Sigmoid colon (tissue), 6 donors: ENCODE measurements at regions not wholly inside any gene's neighbourhood (a gene's known extent, or its start where the extent isn't known, plus 50 kb on each side); places are given as distances from the start of the nearest gene placed in this dataset.

Experiments
- DNase-seq: peaks from one replicate; pipeline ENCODE4 v3.0.0-alpha.2; 2019
- H3K27ac ChIP-seq, 4 donors: fragments of 200-600 bp; sonication (generic); one replicate each; pipeline ENCODE4 v1.5.1; 2016 to 2019; ENCODE audit warnings: mild to moderate bottlenecking in 1 of 4
- H3K27me3 ChIP-seq, 3 donors: fragments of 200-600 bp; sonication (generic); one replicate each; pipeline ENCODE4 v1.5.1; 2019; ENCODE audit warnings: mild to moderate bottlenecking in 1 of 3
- H3K36me3 ChIP-seq, 4 donors: fragments of 200-600 bp; sonication (generic); one replicate each; pipeline ENCODE4 v1.5.1; 2016 to 2019
- H3K4me1 ChIP-seq, 4 donors: fragments of 200-600 bp; sonication (generic); one replicate each; pipeline ENCODE4 v1.5.1; 2017 to 2019
- H3K4me3 ChIP-seq, 4 donors: fragments of 200-600 bp; sonication (generic); one replicate each; pipeline ENCODE4 v1.5.1; 2017 to 2019; ENCODE audit warnings: mild to moderate bottlenecking in 2 of 4, moderate library complexity in 1 of 4
- H3K9me3 ChIP-seq, 4 donors: fragments of 200-600 bp in 3 of 4; sonication (generic) in 3 of 4; one replicate each; pipeline versions ENCODE4 v1.5.1 to v1.6.1; 2013 to 2019
- CTCF ChIP-seq, 4 experiments: fragments of 450-650 bp in 3 of 4; fragments of 200-600 bp in 1 of 4; IDR thresholded peaks; one replicate each; pipeline ENCODE4 v1.5.1; 2016 to 2019; ENCODE audit warnings: antibody characterized with exemption in 4 of 4, mild to moderate bottlenecking in 3 of 4, moderate library complexity in 2 of 4
- EP300 ChIP-seq, 4 donors: sonication (generic); formaldehyde crosslinking; IDR thresholded peaks; one replicate each; pipeline ENCODE4 v1.6.1; 2017; ENCODE audit warnings: antibody characterized with exemption in 4 of 4
- POLR2A ChIP-seq, 2 donors: fragments of 450-650 bp; IDR thresholded peaks; one replicate each; pipeline ENCODE4 v1.6.1; 2016; ENCODE audit warnings: antibody characterized with exemption in 2 of 2, mild to moderate bottlenecking in 2 of 2, moderate library complexity in 2 of 2
- POLR2AphosphoS5 ChIP-seq, 4 donors: sonication (generic); formaldehyde crosslinking; IDR thresholded peaks; one replicate each; pipeline ENCODE4 v1.6.1; 2017; ENCODE audit warnings: antibody characterized with exemption in 4 of 4
- WGBS, 2 donors: extraction: QIAGEN DNeasy Blood & Tissue Kit; methylation state at CpG; one replicate each; pipeline ENCODE4 v1.1.7; 2013; 5-methylcytosine and 5-hydroxymethylcytosine counted together
- intact Hi-C: fragments of 100-400 bp; cut with DNase I; formaldehyde crosslinking; loops from one replicate; pipeline ENCODE4 v1.15.1; 2023
- donor health status: healthy with polysubstance abuse.
- donor health status: healthy.

DNA sequence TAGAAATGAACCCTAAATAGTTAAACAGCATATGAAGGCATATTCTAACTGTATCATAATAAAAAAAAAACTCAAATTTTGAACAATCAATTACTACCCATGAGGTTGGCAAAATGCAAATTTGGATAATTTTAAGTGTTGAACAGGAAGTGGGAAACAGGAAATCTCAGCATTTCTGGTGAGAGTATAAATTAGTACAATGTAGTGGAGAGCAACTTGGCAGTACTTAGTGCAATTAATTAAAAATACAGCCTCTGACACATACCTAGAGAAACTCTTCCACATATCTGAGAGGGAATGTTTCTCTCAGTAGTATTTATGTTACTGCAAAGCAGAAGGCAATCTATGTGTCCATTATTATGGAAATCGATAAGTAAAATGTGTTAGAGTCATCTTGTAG is 96.8 kb downstream of the TUSC7 start:
- Histone ChIP-seq H3K27me3 (no peaks in the 10 kb centered on the region), H3K4me1 (peaks cover 0 to 5% (median 2%) of the 10 kb centered on the region in 4 donors), H3K36me3 (no peaks in the 10 kb centered on the region), H3K9me3 (no peaks in the 10 kb centered on the region), H3K27ac (no peak overlapping the region), H3K4me3 (no peak overlapping the region)
- WGBS, 2 donors: 90 to 94% methylated on average over 1 of the region's 1 CpG
- TF ChIP-seq POLR2A (IDR thresholded peaks at IDR 0.05): no peak
- TF ChIP-seq CTCF (IDR thresholded peaks at IDR 0.05): no peak
- TF ChIP-seq EP300 (IDR thresholded peaks at IDR 0.05): no peak
- no peak for TF ChIP-seq POLR2AphosphoS5 (IDR thresholded peaks at IDR 0.05)
- DNase-seq: no peak
- intact Hi-C loops: no loop called here

DNA sequence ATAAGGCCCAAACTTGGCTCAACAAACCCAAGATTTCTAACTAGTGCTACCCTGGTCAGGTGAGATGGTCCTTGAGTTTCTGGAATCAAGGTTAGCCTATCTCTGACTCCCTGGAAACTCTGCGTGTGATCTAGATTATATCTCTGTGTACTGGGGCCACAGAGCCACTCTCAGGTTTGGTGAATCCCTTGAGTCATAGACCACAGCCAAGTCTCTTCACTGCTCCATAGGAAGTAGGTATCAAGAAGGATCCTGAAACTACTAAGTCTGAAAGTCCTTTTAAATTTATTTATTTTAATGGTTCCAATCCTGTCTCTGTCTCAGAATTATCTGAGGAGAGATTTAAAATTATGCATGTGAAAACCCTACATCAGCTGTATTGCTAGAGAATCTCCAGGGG is 99.1 kb downstream of the TUSC7 start:
- H3K36me3 ChIP-seq: no peaks in the 10 kb centered on the region
- TF ChIP-seq POLR2A (IDR thresholded peaks at IDR 0.05) (no peak), CTCF (IDR thresholded peaks at IDR 0.05) (no peak), POLR2AphosphoS5 (IDR thresholded peaks at IDR 0.05) (no peak), EP300 (IDR thresholded peaks at IDR 0.05) (no peak)
- peaks cover 0 to 6% (median 3%) of the 10 kb centered on the region in 4 donors for H3K4me1 ChIP-seq
- H3K9me3 ChIP-seq: no peaks in the 10 kb centered on the region
- intact Hi-C loops: no loop called here
- no peak overlapping the region for H3K4me3 ChIP-seq
- no peak overlapping the region for H3K27ac ChIP-seq
- no peaks in the 10 kb centered on the region for H3K27me3 ChIP-seq
- WGBS, 2 donors: 92 to 93% methylated on average over 1 of the region's 1 CpG
- DNase-seq: no peak

DNA sequence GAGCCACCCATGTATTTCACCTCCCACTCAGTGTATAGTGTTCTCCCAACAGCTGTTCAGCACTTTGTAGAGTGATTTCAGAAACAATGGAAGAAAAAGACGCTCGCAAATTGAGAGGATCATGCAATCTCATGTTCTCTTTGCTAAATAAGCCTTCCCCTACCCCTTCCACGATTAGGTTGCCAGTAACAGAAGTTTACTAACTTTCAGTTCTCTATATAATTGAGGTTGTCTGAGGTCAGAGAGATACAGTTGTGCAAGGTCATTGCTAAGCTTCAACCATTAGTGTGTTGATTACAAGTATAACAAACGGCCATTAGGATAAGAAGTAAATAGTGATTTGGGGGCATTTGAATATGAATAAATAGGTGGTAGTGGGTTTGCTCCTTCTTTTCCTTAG is 99.6 kb downstream of the TUSC7 start:
- H3K27ac ChIP-seq: no peak overlapping the region
- no peak overlapping the region for H3K4me3 ChIP-seq
- no peak for TF ChIP-seq CTCF (IDR thresholded peaks at IDR 0.05)
- no peak for TF ChIP-seq POLR2AphosphoS5 (IDR thresholded peaks at IDR 0.05)
- no peak for TF ChIP-seq EP300 (IDR thresholded peaks at IDR 0.05)
- TF ChIP-seq POLR2A (IDR thresholded peaks at IDR 0.05): no peak
- WGBS, 2 donors: 74 to 84% methylated on average over 4 of the region's 4 CpGs
- intact Hi-C loops: no loop called here
- H3K27me3 ChIP-seq: no peaks in the 10 kb centered on the region
- H3K9me3 ChIP-seq: no peaks in the 10 kb centered on the region
- peaks cover 0 to 11% (median 6%) of the 10 kb centered on the region in 4 donors for H3K4me1 ChIP-seq
- H3K36me3 ChIP-seq: no peaks in the 10 kb centered on the region
- no peak for DNase-seq

GRCh38 chr3:116811754-116812153 is 102.2 kb downstream of the TUSC7 start:
- Histone ChIP-seq H3K27ac (no peak overlapping the region), H3K9me3 (no peaks in the 10 kb centered on the region), H3K4me1 (peaks cover 0 to 31% (median 26%) of the 10 kb centered on the region in 4 donors), H3K4me3 (no peak overlapping the region), H3K36me3 (no peaks in the 10 kb centered on the region), H3K27me3 (no peaks in the 10 kb centered on the region)
- TF ChIP-seq CTCF (IDR thresholded peaks at IDR 0.05) (no peak), POLR2AphosphoS5 (IDR thresholded peaks at IDR 0.05) (no peak), POLR2A (IDR thresholded peaks at IDR 0.05) (no peak), EP300 (IDR thresholded peaks at IDR 0.05) (no peak)
- 87 to 89% methylated on average over 3 of the region's 3 CpGs for WGBS, 2 donors
- intact Hi-C loops: no loop called here
- no peak for DNase-seq

DNA sequence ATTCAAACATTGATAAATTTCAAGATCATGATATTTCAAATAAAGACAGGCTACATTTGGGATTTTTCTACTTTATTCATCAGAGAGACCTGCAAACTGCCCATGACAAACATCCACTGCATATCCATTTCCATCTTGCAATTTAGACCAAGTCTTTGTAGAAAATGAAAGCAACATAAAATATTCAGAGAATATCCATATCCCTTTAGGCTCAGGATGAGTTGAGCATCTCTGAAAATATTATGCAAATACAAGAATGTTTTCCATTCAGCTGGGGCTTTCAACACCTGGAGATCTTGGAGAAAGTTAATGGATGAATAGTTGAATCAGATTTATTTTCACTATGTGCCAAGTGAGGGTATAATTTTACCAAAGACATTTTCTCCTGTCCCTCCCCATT is 103.4 kb downstream of the TUSC7 start:
- intact Hi-C loops: no loop called here
- Histone ChIP-seq H3K27me3 (no peaks in the 10 kb centered on the region), H3K36me3 (no peaks in the 10 kb centered on the region), H3K27ac (no peak overlapping the region), H3K4me1 (peaks cover 0 to 42% (median 36%) of the 10 kb centered on the region in 4 donors), H3K4me3 (no peak overlapping the region), H3K9me3 (no peaks in the 10 kb centered on the region)
- TF ChIP-seq EP300 (IDR thresholded peaks at IDR 0.05) (no peak), POLR2AphosphoS5 (IDR thresholded peaks at IDR 0.05) (no peak), POLR2A (IDR thresholded peaks at IDR 0.05) (no peak), CTCF (IDR thresholded peaks at IDR 0.05) (no peak)
- no peak for DNase-seq
